CD4-positive, alpha-beta T cell treated with Interleukin-15 for 1 hour (primary cell): ENCODE measurements at regions not wholly inside any gene's neighbourhood (a gene's known extent, or its start where the extent isn't known, plus 50 kb on each side); places are given as distances from the start of the nearest gene placed in this dataset.

Experiments
- DNase-seq: peaks from one replicate; pipeline ENCODE4 v3.0.0-alpha.2; 2020

DNA sequence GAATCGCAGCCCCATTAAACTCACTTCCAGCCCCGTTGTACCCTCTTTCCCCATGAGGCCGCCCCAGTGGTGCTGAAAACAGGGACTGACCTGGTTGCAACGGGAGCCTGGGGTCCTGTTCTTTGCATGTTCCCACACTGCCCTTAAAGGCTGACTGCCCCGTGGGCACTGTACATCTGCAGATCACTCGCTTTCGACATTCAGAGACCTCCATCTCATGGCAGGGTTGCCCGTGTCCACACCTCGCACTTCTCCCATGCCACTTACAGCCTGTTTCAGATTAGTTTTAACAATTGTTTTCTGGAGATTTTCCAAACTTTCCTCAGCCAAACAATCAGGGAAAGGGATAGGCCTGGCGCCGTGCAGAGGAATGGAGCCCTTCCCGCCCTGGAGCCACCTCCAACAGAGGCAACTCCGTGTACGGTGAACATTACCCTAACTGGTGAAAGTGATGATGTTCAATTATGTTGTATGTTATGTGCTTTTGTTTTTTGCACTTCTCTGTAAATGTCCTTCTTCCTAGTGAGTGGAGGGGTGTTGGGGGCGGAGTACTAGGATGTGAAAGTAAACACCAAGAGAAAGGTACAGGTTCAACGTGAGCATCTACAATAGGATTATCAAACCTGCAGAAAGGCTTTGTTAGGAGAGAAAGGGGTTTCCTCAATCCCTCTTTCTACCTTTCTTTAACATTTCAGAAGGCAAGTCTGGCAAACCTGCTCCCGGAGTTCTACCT is 262.8 kb downstream of the FOXO1 start:
- DNase-seq = no peak

DNA sequence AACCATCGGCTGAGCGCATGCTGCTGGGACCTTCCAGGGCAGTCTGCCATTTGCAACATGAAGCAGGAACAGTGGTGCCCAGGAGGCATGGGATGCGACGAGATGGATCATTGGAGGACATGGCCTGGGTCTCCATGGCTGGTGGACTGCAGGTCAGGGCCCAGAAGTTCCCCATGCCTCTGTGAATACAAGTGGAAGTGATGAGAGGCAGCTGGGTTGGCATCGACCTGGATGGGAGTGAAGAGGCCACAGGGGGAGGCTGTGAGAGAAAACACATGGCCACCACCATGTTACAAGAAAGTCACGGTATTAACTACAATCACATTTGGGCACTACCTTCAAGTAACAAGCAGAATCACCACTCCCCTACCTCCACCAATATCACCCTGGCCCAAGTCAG is 262.0 kb downstream of the FOXO1 start:
- no peak for DNase-seq

DNA sequence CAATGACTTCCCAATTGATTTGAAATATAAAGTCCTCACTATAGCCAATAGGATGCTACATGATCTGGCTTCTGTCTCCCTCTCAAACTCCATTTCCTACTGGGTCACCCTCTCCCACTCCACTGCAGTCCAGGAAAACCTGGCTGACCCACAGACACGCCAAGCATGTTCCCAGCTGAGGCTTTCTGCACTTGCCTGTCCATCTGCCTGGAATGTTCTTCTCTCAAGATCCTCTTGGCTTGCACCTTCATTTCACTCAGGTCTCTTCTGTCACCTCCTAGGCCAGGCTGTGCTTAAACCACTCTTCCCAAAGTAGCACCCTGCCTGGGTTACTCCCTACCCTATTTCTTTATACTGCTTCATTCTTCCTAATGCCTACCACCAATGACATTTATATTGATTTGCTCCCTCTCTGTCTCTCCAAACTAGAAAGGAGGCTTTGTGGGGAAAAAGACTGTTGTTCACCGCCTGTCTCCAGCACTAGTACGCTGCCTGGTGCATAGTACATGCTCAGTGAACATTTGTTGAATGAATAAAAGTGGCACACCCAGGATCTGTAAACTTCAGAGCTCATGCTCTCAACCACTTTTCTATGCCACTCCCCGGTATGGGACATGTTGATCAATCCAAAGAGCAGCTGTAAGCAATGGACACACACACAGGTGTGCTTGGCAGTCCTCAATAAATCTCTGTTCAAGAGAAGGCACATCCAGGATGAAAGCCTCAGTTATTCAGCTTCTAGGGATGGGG is 261.3 kb downstream of the FOXO1 start:
- DNase-seq = no peak

DNA sequence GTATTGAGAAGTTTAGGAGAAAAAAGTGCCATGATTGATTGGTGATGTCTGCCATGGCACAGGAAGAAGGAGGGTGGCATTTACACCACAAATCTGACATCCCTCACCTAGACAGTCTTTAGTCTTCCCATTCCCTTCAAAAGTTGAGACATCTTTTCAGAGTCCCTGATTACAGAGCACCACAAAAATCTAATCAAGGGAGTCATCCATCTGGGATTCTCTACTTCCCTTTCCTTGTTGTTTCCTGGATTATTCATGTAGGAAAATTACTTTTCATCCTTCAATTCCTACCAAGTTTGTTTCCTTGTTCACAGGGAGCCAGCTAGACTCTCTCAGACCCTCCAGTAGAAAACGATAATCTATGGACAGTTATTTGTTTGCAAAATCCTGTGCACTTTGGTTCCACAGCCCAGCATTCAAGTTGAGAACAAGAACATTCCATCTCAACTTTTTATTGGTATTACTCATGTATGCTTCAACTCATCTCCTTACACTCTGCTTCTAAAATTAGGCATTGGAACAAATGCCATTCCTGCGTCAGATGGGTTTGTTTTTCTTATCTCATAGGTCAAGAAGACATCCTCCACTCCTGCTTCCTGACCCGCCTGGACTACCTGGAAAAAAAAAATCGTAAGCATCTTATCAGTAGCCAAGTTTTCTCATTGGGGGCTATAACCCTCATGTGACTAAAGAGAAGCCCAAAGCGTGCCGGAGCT is 259.9 kb downstream of the FOXO1 start:
- no peak for DNase-seq

DNA sequence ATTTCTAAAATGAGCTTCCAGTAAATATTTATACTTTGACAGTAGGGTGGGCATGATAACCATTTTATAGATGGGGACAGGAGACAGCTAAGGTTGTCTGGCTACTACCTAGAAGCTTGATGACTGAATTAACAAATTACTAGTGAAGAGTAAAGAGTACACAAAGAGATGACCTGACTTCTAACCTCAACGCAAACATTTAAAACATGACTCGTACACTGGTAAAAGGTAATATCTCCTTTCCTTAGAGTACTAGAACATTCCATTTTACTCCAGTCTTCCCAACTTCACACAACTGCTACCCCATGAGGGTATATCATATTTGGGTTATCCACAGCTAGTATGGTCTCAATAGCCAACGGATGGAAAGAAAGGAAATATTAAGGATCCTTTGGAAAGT is 258.9 kb downstream of the FOXO1 start:
- no peak for DNase-seq

DNA sequence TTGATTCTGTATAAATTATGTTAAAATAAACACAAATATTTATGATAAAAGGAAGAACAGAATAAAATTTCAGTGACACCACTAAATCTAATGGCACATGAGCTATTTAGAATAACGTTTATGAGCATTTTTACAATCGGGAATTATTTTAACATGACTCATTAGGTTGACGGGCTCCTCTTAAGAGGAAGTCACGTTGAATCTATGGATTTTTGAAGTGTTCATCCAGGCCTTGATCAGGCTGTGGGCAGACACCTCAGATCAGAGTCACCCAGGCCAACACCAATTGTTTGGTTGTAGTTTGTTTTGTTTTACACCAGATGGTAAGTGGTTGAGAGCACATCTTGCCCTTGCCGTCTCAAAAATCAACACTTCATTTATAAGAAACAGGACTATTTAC is 257.8 kb downstream of the FOXO1 start:
- DNase-seq = no peak

DNA sequence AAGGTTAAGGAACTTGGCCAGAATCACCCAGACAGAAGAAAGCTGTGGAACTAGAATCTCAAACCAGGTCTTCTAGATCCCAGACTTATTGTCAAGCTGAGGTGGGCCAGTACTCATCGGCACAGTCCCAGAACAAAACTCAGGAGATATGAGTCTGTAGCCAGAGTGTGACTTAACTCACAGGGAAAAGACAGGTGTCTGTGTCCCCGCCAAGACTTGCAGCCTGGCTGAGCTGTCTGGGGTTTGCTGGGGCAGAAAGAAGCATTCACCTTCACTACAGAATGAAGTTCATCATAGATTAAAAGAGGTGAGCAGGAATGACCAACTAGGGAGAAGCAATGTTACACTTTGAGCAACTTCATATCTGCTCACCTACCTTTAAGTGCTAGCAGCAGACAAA is 257.2 kb downstream of the FOXO1 start:
- no peak for DNase-seq

DNA sequence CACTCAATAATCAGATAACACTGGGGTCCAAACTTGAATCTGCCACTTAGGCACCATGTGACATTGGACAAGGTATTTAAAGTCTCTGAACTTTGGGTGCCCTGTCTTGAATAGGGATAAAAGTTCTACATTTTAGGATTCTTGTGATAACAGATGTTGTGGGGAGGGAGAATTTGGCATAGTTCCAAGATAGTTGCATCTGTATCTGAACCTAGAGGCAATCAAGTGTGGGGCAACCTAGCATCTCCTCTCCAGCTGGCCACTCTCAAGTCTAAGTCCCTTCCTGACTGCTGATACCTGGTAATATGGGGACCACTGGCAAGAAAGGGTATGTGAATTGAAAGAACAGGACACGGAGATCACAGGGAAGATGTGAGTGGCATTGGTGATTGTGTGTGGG is 256.1 kb downstream of the FOXO1 start:
- DNase-seq = no peak

DNA sequence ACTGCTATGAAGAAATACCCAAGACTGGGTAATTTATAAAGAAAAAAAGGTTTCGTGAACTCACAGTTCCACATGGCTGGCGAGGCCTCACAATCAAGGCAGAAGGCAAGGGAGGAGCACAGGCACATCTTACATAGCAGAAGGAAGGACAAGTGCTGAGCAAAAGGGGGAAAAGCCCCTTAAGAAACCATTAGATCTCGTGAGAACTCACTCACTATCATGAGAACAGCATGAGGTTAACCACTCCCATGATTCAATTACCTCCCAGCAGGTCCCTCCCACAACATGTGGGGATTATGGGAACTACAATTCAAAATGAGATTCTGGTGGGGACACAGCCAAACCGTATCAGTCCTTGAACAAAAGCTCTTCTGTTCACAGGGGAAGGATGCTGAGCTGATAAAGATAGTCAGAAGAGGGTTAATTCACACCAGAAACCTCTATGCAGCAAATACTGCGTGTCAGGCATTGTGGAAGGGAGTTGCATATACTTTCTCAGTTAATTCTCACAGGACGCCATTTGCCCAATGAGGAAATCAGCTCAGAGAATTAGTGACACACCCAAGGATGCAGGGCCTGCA is 246.2 kb downstream of the FOXO1 start:
- DNase-seq = no peak

DNA sequence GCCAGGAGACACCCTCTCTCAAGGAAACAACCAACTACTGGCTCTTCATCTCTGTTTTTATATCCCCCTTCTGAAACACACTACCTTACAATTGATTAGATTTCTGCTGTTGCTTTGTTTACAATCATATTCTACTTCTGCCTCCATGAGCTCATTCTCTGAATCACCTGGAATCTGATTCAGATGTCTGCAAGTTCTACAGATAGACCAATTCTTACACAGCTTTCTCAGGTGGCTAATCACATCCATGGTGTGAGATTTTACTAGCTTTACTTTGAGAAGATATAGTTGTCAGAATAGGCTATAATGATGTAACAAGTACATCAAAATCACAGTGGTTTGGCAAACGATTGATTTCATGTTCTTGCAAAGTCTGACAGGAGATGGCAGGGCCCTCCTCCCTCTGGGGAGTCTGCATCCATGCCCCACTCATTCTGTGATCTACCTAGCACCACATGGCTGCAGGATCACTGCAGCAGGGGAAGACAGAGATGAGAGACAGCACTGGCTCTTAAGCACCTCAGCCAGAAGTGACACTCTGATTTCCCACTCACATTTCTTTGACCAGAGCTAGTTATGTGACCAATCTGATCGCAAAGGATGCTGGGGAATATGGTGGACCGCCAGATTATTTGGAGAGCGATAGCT is 243.7 kb downstream of the FOXO1 start:
- DNase-seq = no peak

DNA sequence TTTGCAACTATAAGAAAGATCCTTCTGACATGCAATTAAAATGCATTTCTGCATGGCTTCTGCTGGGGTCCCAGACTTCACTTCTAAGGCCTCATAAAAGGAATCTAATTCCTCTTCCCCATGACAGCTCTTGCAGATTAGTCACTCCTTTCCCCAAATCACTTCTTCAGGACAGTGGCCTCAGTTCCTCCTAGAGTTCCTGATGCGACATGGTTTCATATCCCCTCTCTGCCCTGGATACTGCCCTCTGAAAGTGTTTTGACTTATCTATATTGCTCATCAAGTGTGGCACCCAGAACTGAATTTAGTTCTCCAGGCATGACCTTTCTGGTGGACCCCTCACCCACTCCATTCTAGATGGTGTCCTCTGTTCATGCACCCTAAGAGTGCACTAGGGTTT is 238.1 kb downstream of the FOXO1 start:
- no peak for DNase-seq

DNA sequence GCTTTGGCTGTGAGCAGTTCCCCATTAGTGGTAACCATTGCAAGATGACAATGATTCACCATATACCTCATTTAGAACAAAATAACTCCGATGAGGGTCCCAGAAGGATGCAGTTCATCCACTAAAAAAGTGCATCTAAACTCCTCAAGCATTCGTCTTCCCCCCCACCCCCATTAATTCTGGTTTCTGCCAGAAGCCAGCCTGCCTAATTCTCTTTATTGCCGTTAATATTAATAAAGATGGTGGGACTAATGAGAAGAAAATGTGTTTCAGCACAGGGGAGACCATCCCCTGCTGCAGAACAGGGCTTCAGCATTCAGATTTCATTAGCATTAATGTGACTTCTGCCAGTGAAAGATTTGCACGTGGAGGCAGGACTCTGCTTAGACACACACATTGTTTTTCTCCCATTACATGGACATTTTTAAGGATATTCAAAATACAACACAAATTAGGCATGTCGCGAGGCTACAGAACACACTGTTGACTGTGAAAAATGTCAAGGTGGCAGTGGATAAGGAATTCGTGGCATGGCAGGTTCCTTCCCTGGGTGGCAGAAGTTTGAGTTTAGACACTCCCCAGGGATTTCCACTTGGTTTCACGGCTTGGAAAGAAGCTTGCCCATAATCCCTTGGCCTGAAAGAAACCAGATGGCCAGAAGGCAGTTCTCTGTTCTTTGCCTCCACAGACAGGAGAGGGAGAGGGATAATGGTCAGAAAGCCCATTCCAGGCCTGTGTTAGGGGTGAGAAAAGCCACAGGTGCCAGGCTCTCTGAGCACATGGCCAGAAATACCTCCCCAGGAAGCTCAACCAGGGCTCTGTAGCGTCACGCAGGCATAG is 236.5 kb downstream of the FOXO1 start:
- no peak for DNase-seq

DNA sequence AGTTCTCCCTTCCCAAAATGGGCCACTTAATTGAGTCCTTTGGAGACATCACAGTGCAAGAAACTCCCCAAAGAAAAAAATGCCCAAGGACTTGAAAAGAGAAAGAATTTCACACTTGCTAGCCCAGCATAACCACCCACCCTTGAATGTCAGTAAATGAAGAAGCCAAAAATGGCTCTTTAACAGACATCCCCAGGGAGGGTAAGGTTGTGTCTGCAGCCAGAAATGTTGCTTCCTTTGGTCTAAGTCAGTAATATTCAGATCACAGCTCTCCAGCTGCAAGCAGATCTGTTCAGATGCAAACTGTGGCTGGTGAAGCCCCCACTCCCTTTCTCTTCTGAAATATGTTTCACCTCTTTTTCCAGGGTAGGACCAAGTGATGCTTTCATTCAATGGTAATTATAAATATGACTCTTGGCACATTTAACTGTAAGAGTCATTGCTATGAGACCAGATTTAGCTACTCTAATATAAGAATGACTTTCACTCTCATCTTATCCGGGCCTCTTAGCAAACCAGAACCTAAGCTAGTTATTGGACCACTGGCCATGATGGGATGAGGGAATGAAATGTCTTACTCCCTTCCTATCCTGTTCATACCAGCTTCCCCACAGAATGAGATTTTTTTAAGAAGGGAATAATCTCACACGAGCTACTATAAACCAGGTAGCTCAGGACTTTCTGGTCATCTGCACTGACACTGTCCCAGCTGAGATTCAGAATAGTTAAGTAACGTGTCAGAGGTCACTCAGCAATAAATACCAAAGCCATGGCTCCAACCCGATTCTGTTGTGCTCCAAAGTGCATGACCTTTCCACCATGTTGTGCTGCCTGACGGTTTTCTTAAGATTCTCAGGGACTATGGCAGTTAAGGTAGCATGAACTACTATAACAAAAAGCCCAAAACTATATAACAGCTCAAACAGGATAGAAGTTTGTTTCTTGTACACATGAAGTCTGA is 234.1 kb downstream of the FOXO1 start:
- DNase-seq = no peak

DNA sequence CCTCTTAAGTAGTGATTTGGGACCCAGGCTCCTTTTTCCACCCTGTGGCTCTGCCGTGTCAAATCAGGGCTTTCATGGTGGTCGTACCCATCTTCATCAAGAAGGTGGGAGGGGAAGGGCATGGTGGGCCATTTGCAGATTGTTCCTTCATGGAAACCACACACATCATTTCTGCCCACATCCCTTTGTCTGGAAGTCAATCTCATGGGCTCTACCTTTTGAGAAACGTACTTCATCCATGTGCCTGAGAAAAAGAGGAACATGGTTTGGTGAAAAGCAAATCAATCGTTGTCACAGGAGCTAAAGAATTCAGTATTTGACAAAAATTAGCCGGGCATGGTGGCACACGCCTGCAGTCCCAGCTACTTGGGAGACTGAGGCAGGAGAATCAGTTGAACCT is 233.4 kb downstream of the FOXO1 start:
- no peak for DNase-seq

DNA sequence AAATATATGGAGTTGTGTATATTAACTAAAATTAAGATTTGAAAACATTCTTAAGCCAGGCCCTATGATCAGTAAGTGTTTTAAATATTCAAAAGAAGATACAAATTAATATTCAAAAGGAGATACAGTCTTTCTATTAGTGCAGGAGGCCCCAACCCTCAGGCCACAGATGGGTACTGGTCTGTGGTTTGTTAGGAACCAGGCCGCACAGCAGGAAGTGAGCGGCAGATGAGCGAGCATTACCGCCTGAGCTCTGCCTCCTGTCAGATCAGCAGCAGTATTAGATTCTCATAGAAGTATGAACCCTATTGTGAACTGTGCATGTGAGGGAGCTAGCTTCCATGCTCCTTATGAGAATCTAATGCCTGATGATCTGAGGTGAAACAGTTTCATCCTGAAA is 232.9 kb downstream of the FOXO1 start:
- DNase-seq = peak; percentile 59

DNA sequence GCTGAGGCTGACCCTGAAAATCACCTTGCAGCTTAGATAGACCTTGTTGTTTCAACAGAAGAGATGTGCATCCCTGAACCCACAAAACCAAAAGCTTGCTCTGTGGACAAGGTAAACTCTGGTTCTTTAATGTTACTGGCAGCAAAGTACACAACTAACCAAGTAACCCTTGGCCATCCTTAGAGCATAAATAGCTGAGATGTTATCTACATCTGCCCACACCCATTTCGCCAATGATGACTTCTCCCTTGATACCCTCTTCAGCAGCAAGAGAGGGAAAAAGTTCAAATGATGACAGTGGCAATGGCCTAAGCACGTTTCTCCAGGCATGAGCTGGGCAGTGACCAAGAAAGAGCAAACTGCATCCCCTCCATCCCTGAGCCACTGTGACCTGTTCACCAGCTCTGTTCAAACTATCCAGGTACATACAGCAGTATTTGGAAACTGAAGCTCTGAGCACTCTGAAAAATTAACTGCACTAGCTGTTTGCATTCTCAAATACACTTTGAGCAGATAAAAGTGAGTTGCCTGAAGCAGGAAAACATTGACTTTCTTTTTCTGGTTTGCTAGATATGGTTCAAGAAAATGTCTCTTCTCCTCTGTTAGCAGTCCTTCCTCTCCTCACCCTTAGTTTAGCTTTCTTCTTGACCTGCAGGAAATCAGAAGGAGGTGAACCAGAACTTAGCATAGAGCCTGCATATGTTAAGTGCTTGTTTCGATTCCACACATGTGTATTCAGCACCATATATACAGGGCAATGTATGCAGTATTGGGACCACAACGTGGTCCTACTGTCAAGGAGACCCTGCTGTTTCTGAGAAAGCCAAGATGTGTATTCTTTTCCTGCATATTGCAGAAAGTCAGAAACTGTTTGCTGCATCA is 231.7 kb downstream of the FOXO1 start:
- DNase-seq = no peak

DNA sequence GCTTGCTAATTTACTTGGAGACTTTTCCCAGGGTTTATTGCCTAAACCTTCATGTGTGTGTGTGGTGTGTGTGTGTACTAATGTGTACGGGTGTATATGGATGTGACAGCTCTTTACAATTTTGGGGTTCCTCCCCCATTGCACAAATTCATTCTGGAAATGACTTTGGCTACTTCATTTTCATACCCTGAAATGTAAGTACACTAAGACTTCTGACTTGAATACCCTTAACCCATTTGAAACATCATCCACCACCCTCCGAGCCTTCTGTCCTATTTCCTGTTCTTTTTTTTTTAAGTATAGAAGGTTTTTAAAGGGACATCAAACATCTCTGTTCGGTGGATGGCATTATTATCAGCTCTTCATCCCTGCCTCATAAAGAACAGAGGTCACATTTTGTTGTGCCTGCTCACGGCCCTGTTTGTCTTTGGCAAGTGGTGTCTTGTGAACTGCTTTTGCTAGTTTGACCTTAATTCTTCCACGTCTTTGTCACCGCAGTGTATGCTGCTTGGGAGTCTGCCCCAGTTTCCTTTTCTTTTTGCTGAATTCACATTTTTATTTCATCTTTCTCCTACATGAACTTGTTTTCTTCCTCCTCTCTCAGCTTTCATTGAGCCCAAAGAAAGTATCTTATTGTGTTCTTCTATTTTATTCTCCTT is 228.3 kb downstream of the FOXO1 start:
- DNase-seq = no peak

DNA sequence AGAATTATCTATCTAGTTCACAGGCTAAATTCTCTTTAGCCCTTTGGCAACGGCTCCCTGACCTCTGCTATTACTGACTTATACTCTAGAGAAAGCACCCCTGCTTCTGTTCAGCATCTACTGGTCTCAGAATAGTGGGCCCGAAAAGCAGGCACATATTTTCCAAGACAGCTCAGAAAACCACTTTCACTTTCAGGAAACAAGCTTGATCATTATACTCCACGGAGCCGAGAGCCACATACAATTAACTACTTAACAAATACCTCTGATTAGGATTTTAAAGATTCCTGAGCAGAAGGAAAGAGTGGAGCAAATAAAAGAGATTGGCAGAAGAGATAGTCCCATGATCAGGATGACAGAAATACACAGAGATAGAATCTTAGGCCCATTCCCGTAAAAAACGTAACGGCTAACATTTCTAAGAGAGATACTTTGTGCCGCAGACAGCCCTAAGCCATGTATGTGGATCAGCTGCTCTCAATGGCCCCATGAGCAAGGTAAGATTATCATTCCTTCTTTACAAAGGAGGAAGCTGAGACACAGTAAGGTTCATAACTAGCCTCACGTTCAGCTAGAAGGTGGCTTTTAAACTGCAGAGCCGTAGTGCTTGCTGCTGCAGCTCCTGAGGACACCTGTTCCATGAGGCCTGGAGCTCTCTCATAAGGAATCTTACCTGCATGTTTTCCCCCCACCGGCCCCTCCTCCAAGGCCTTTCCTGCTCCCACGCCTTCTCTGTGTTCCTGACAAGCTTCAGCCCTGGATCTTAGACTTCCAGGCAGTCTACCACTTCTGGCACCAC is 227.2 kb downstream of the FOXO1 start:
- no peak for DNase-seq
